ENCODE measurements at regions not wholly inside any gene's neighbourhood (a gene's known extent, or its start where the extent isn't known, plus 50 kb on each side); places are given as distances from the start of the nearest gene placed in this dataset.

DNA sequence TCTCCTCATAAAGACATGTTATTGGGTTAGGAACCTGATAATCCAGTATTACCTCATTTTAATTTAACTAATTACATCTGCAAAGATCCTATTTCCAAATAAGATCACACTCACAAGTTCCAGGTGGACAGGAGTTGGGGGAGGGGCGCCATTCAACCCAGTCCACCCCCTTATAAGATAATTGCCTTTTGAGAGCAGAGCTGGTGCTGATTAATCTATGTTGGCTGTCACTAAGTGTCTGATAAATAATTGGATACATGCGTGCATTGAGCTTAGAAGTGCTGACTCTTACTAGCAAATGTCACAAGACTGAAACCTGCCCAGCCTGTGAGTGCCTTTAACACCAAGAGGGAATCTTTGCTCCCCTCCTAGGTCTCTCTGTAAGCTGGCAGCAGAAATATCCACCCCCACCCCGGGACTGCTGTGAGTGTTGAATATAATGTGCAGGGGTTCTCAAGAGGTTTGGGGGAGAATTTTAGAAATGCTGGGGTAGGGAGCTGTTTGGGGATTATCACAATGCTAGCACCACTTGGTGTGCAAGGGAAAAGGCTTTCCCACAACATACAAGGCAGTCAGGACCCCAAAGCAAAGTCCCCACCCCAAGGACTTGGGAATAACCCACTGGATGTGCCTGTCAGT lies 87.5 kb downstream of the ANKRD60 start:
- no peak overlapping the region for H3K4me3 ChIP-seq (replicated peaks; ENCODE audit: low read depth, low read length)
- TF ChIP-seq, protein P1, sequence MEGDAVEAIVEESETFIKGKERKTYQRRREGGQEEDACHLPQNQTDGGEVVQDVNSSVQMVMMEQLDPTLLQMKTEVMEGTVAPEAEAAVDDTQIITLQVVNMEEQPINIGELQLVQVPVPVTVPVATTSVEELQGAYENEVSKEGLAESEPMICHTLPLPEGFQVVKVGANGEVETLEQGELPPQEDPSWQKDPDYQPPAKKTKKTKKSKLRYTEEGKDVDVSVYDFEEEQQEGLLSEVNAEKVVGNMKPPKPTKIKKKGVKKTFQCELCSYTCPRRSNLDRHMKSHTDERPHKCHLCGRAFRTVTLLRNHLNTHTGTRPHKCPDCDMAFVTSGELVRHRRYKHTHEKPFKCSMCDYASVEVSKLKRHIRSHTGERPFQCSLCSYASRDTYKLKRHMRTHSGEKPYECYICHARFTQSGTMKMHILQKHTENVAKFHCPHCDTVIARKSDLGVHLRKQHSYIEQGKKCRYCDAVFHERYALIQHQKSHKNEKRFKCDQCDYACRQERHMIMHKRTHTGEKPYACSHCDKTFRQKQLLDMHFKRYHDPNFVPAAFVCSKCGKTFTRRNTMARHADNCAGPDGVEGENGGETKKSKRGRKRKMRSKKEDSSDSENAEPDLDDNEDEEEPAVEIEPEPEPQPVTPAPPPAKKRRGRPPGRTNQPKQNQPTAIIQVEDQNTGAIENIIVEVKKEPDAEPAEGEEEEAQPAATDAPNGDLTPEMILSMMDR (IDR thresholded peaks at IDR 0.05; ENCODE audit: low read depth, low read length, missing control alignments): no peak
- DNase-seq (ENCODE audit: extremely low read depth, low read depth): no peak

DNA sequence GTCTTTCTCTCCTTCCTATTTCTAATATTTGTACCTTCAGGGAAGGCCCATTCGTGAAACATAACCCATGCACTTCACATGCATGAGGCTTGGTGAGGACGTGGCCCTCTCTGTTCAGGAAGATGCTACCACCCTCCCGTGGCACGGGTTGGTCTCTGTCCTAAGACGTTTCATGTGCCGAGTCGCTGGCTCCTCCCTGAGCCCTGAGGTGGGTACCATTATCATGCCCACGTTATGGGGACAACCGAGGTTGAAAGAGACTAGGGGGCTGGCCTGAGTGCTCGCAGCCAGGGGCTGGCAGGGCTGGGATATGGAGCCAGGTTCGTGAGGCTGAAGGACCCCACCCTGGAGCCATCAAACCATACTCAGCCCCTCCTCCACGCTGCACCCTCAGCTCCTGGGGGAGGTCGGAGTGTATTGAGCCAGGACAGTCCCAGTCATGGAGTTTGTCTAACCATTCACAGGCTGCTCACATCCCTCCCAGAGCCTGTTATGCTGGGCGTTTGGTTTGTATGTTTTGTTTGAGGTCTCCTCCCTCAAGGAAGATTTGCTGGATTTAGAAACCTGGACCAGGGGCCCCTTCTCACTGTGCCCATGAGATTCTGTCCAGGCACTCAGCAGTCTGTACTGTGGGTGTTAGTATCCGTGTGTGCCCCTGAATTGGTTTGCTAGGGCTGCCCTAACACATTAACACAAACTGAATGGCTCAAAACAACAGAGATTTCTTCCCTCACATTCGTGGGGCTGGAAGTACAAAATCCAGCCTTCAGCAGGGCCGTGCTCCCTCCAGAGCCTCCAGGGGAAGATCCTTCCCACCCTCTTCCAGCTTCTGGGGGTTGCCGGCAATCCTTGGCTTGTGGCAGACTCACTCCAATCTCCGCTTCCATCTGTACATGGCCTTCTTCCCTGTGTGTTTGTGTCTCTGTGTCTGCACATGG lies 88.3 kb downstream of the ANKRD60 start:
- no peak overlapping the region for H3K4me3 ChIP-seq (replicated peaks; ENCODE audit: low read depth, low read length)
- TF ChIP-seq, protein P1 (IDR thresholded peaks at IDR 0.05; ENCODE audit: low read depth, low read length, missing control alignments): no peak
- DNase-seq (ENCODE audit: extremely low read depth, low read depth): no peak

DNA sequence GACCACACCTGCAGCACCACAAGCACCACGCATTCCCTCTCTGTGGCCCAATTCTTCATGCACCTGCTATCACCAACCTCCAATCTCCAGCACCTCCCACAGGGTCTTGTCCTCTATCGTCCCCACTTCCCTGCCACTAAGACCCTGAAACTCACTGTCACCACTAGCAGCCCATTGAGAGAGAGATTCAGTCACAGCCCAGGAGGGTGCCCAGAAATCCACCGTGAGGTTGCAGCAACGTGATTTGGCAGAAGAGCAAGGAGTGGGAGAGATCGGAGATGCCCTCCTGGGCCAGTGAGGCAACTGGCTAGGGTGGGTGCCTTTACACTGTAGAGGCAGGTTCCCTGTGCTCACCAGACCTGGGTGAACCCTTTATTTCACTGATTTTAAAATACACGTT lies 90.1 kb downstream of the ANKRD60 start:
- no peak overlapping the region for H3K4me3 ChIP-seq (replicated peaks; ENCODE audit: low read depth, low read length)
- TF ChIP-seq, protein P1 (IDR thresholded peaks at IDR 0.05; ENCODE audit: low read depth, low read length, missing control alignments): no peak

DNA sequence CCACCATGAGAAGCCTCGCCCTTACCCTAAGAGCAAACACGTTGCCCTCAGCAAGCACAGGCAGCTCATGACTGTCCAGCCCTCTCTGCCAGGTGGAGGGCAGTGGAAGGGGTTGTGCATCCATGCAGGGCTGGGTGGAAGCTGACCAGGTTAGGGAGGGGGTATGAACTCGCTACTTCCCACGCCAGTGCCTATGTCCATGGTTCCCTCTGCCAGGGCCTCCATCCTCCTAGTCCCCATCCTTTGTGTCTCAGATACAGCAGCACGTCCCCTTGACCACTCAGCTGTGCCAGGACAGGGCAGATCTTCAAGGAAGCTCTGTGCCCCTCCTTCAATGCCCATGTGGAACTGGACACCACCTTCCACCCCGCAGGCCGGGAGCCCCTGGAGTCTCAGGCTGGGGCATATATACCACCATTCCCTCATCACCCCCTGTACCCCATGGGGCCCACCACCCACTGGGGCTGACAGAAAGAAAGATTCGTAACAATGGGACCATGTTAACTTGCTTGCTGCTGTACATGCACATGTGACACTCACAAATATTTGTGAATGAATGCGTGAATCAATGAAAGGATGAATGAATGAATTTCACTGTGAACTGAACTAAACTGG lies 90.7 kb downstream of the ANKRD60 start:
- TF ChIP-seq, protein P1 (IDR thresholded peaks at IDR 0.05; ENCODE audit: low read depth, low read length, missing control alignments): no peak
- no peak for DNase-seq (ENCODE audit: extremely low read depth, low read depth)
- H3K4me3 ChIP-seq (replicated peaks; ENCODE audit: low read depth, low read length): no peak overlapping the region

More for the DNA sequence above, 90.1 kb downstream of the ANKRD60 start:
- no peak for DNase-seq (ENCODE audit: extremely low read depth, low read depth)

DNA sequence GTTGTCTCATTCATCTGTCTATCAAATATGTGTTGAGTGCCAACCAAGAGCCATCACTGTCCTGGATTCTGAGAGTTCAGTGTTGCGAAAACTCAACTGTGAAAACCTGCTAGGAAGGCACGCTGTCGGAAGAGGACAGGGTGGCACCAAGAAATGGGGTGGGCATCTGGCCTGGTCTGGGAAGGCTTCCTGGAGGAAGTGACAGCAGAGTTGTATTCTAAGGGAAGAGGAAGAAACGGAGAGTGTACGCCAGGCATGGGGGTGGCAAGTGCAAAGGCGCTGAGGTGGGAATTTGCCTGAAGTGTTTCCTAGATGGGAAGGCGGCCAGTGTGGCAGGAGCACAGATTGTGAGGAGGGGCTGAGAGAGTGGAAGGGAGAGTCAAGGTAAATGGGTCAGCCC lies 91.2 kb downstream of the ANKRD60 start:
- TF ChIP-seq, protein P1 (IDR thresholded peaks at IDR 0.05; ENCODE audit: low read depth, low read length, missing control alignments): no peak
- DNase-seq (ENCODE audit: extremely low read depth, low read depth): no peak
- H3K4me3 ChIP-seq (replicated peaks; ENCODE audit: low read depth, low read length): no peak overlapping the region

DNA sequence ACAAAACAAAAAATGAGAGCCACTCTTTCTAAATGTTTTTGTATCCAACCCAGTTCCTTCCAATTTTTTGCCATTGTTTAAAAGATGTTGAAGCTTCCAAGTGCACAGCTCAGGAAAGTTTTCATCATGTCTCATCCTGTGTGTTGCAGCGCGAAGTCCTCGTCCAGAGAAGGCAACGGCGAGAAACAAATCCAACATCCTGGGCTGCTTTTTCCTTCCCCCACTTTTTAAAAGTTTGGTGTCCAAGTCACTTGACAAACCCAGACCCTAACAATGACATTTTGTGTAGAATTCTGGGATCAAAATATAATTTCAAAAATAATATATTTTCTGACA lies 92.3 kb downstream of the ANKRD60 start:
- no peak overlapping the region for H3K4me3 ChIP-seq (replicated peaks; ENCODE audit: low read depth, low read length)

More for the DNA sequence above, 92.3 kb downstream of the ANKRD60 start:
- DNase-seq (ENCODE audit: extremely low read depth, low read depth): no peak
- TF ChIP-seq, protein P1 (IDR thresholded peaks at IDR 0.05; ENCODE audit: low read depth, low read length, missing control alignments): no peak

All from HFF-Myc (cell line).